Erythroblast (primary cell): ENCODE measurements at regions not wholly inside any gene's neighbourhood (a gene's known extent, or its start where the extent isn't known, plus 50 kb on each side); places are given as distances from the start of the nearest gene placed in this dataset.
"Not testable (repeated sequence)": the region's sequence is repeated elsewhere in the genome, so short reads cannot be mapped to it uniquely, and the experiment has no call there.

Source experiments
- GATA1 ChIP-seq: IDR thresholded peaks from 2 replicates; pipeline ENCODE4 v1.6.1; 2011; ENCODE audit warnings: low read depth, mild to moderate bottlenecking, control low read depth, low read length, moderate library complexity
- POLR2A ChIP-seq: IDR thresholded peaks from 2 replicates; pipeline ENCODE4 v1.6.1; 2011; ENCODE audit warnings: mild to moderate bottlenecking, low read length

DNA sequence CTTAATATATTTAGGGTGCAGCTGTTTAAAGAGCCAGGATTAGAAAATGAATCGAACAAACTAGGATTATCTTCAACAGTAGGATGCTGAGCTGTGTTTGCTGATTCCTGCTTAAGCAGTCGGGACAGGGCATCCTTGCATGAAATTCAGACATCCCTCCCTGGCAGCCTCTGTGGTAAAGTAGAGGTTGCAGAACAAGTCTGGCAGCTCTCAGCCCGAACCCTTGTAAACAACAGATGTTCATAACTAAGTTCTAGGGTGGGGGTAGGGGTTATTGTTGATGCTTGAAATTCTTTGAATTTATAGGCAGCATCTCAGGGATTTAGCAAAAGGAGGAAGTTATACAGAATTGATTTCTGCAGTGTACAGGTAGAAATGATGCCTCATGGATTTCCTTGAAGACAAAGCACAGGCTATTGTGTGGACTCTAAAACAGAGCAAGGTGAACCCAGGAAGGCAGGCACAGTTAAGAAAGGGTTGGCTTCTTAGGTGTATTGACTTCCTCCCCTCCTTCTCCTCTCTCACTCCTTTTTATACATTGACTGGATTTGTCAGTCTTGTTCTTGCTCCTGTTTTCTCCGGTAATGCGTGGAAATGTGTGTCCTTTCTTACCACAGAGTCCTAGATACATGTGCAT, 114.7 kb downstream of the SRGAP2 start:
- not testable (repeated sequence) for TF ChIP-seq POLR2A, GATA1
